ENCODE measurements at regions not wholly inside any gene's neighbourhood (a gene's known extent, or its start where the extent isn't known, plus 50 kb on each side); places are given as distances from the start of the nearest gene placed in this dataset.

DNA sequence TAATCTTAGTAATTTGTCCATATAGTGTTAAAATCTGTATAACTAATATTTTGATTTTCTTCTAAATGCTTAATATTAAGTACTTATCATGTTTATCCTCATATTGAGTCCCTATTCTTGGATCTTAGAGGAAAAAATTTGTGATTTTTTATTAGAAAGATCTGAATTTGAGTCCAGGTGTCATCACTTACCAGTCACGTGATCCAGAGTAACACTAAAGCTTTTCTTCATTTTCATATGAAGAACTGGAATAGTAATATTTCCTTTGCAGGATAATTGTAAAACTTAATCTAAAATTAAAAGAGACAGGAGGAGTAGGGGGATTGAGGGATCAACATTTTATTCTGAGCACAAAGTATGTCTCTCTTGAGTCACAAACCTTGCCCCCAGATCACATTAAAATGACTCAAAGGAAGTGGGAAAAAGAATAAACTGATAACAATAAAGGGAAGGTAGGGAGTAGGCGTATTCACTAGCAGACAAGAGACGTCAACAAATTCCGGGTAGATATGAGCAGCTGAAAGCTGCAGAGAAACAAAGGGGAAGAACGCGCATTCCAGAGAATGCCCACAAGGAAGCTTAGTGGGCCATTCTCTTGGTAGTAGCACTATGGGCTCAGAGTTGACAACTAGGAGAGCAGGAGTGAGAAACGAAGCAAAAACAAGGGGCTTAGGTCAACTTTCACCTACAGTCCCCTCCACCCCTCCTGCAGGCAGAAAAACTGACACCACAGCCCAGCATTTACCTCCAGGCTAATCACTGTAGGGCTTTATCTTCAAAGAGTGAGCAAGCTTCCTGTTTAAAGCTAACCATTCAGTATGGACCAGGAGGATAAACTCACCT, 123.1 kb downstream of the SPRY2 start:
- H3K4me3 ChIP-seq (ENCODE audit: low read depth, low read length): no peak overlapping the region
- DNase-seq (ENCODE audit: low read depth): no peak
- TF ChIP-seq, protein P1, sequence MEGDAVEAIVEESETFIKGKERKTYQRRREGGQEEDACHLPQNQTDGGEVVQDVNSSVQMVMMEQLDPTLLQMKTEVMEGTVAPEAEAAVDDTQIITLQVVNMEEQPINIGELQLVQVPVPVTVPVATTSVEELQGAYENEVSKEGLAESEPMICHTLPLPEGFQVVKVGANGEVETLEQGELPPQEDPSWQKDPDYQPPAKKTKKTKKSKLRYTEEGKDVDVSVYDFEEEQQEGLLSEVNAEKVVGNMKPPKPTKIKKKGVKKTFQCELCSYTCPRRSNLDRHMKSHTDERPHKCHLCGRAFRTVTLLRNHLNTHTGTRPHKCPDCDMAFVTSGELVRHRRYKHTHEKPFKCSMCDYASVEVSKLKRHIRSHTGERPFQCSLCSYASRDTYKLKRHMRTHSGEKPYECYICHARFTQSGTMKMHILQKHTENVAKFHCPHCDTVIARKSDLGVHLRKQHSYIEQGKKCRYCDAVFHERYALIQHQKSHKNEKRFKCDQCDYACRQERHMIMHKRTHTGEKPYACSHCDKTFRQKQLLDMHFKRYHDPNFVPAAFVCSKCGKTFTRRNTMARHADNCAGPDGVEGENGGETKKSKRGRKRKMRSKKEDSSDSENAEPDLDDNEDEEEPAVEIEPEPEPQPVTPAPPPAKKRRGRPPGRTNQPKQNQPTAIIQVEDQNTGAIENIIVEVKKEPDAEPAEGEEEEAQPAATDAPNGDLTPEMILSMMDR (IDR thresholded peaks at IDR 0.05; ENCODE audit: control insufficient read depth, extremely low read depth, insufficient read depth): no peak

DNA sequence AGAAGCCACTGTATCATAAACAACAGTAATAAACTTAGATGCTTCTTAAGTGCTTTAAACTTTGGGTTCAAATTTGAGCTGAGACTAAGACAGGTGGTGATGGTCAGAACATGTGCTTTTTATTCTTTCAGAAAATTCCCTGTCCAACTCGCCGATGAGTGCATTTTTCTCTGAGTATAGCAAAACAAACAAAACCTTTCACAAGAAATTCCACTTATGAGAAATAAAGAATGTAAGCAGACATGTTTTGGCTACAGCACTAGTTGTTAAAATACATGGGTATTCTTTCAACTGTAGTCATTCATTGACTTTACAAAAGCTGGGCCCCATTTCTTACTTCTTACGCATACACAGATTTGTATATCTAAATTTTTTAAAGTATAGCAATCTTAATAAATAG, 125.6 kb downstream of the SPRY2 start:
- H3K4me3 ChIP-seq (ENCODE audit: low read depth, low read length): no peak overlapping the region
- DNase-seq (ENCODE audit: low read depth): no peak
- TF ChIP-seq, protein P1 (IDR thresholded peaks at IDR 0.05; ENCODE audit: control insufficient read depth, extremely low read depth, insufficient read depth): no peak

DNA sequence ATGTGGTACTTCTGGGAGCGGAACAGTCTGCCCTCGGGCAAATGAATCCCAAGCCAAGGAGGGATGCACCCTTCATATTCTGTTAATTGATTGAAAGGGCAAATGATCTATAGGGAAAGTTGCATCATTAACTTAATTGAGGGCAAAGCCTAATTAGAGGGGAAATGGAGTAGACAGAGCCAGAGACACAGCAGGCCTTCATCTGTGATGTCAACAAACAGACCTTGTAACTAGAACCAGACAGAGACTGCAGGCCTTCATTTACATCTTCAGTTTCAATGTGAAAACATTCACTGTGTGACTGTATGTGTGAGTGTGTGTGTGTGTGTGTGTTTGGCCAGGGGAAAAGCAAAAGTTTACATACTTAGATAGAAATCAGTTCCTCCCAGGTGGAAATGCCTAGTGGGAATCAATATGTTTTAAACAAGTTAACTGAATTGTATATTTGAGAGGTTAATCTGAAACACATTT, 126.4 kb downstream of the SPRY2 start:
- no peak for DNase-seq (ENCODE audit: low read depth)
- TF ChIP-seq, protein P1 (IDR thresholded peaks at IDR 0.05; ENCODE audit: control insufficient read depth, extremely low read depth, insufficient read depth): no peak
- no peak overlapping the region for H3K4me3 ChIP-seq (ENCODE audit: low read depth, low read length)

DNA sequence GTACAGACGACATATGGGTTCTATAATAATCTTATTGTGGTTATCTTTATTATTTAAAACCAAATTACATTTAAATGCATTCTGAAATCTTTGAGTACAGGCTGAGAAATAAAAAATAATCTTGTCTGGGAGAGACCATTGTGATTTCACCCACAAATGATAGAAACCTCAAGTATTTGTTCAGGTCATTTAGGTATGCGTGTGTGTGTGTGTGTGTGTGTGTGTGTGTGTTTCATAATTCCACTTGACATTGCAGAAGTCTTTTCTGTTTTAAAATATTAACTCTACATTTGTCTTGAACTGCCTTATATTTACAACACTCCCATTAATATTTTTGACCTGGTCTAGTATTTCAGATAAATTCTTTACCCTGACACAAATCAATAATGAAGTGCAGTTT, 126.9 kb downstream of the SPRY2 start:
- H3K4me3 ChIP-seq (ENCODE audit: low read depth, low read length): no peak overlapping the region
- no peak for DNase-seq (ENCODE audit: low read depth)
- TF ChIP-seq, protein P1 (IDR thresholded peaks at IDR 0.05; ENCODE audit: control insufficient read depth, extremely low read depth, insufficient read depth): no peak

DNA sequence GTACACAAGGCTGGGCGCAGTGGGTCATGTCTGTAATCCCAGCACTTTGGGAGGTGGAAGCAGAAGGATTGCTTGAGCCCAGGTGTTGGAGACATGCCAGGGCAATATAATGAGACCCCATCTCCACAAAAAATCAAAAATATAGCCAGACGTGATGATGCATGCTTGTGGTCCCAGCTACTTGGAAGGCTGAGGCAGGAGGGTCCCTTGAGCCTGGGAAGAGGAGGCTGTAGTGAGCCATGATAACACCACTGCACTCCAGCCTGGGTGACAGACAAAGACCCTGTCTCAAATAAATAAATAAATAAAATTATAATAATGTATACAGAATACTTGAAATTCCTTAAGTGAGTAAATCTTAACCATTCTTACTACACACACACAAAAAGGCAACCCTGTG, 127.7 kb downstream of the SPRY2 start:
- no peak for DNase-seq (ENCODE audit: low read depth)
- TF ChIP-seq, protein P1 (IDR thresholded peaks at IDR 0.05; ENCODE audit: control insufficient read depth, extremely low read depth, insufficient read depth): no peak
- no peak overlapping the region for H3K4me3 ChIP-seq (ENCODE audit: low read depth, low read length)

DNA sequence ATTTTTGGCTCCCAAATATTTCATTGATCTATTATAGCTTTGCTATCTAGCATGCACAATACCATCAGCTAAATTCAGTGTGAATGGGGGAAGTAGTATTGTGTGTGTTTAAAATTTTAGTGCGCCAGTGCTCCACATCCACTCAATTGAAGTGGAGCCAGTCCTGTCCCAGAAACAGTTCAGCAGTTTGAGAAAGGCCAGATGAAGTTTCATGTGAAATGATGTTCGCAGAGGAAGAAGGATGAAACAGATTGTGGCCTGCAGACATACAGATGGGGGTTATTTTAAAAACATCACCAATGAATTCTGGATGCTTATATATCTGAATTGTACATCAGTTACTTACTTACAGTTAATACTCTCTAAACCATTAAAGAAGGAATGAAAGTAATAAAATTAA, 129.4 kb downstream of the SPRY2 start:
- DNase-seq (ENCODE audit: low read depth): no peak
- H3K4me3 ChIP-seq (ENCODE audit: low read depth, low read length): no peak overlapping the region
- TF ChIP-seq, protein P1 (IDR thresholded peaks at IDR 0.05; ENCODE audit: control insufficient read depth, extremely low read depth, insufficient read depth): no peak

DNA sequence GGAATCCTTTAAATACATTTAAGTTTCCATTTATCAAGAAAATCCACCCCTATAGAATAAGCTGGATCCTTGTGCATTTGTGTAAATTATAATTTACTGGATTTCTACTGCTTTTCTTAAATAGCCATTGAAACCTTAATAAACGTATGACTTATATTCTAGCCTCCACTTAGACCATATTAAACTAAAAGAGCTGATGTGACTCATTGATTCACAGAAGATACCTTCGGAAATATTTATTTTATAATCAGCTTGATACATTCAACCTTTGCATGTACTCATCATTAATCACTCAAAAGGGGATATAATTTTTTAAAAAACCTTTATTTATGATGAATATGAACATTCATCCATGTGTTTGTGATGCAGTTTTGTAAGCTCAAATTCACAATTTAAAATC, 136.3 kb downstream of the SPRY2 start:
- no peak overlapping the region for H3K4me3 ChIP-seq (ENCODE audit: low read depth, low read length)
- TF ChIP-seq, protein P1 (IDR thresholded peaks at IDR 0.05; ENCODE audit: control insufficient read depth, extremely low read depth, insufficient read depth): no peak

More for the DNA sequence above, 136.3 kb downstream of the SPRY2 start:
- DNase-seq (ENCODE audit: low read depth): no peak

All from LNCaP clone FGC (cell line).